ENCODE measurements at regions not wholly inside any gene's neighbourhood (a gene's known extent, or its start where the extent isn't known, plus 50 kb on each side); places are given as distances from the start of the nearest gene placed in this dataset.

DNA sequence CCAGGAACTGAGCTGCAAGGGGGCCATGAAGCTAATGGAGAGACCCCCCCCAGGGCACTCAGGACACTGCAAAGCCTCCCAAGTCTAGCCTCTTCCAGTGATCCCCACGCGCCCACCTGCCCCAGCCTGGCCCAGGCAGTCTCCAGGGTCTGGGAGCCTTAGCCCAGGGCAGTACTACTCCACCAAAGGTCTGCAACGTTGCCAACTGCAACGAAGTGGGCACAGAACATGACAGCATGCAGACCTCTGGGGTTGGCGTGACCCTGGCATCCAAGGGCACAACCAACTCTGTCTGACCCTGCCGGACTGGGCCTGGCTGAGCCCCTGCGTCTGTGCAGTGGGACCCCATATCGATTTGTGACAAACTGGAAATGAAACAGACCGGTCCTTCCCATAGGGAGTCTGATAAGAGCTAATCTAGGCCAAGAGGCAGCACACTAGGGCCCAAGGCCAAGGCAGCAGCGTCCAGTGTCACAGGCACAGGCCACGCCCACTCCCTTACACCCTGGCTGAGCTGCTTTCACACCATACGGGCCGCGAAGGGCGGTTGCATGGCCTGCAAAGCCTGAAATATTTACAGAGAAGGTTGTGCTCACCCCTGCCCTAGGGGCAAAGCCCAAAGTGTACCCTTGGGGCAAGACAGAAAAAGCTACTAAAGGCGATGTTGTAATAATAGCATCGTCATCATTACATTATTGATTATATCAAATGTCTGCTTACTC lies 76.7 kb downstream of the NCOR2 start:
- ATAC-seq (peak; percentile 73), DNase-seq (ENCODE audit: low spot score) (peak; percentile 95)

DNA sequence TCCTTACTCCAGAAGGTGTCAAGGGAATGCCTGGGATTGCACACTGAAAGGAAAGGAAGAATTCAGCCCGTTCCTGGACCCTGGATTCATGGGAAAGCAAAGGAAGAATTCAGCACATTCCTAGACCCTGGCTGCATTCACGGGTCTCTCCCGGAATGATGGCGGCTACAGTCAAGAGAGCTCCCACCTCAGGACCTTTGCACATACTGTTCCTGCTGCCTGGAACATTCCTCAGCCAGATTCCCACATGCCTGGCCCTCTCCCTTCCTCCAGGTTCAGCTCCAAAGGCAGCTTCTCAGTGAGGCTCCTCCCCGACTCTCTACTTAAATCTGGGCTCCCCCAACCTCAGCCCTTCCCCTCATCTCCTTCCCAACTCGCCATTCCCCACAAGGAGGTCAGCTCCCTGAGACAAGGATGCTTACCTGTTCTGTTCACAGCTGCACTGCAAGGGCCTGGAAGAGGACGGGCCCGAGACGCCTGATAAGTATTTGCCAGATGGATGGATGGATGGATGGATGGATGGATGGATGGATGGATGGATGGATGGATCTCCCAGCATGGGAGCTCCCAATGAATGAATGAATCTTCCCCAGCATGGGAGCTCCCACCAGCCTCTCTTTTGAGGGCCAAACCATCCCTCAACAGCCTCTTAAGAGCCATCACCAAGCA lies 77.4 kb downstream of the NCOR2 start:
- ATAC-seq (no peak), DNase-seq (ENCODE audit: low spot score) (no peak)

DNA sequence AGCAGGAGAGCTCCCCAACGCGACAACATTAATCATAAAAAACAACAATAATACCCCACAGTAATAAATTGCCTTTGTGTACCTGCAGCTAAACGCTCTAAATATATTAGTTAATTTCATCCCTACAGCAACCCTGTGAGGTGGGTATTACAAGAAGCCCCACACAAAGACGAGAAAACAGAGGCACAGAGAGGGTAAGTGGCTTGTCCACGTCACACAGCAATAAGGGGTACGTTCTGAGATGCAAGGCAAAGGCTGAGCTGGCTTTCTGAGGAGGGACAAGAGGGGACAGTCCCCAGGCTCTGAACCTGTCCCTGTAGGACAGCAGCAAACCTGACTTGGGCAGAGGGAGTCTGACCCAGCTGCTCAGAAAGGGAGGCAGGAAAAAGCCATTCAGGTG lies 78.2 kb downstream of the NCOR2 start:
- ATAC-seq (no peak), DNase-seq (ENCODE audit: low spot score) (no peak)

DNA sequence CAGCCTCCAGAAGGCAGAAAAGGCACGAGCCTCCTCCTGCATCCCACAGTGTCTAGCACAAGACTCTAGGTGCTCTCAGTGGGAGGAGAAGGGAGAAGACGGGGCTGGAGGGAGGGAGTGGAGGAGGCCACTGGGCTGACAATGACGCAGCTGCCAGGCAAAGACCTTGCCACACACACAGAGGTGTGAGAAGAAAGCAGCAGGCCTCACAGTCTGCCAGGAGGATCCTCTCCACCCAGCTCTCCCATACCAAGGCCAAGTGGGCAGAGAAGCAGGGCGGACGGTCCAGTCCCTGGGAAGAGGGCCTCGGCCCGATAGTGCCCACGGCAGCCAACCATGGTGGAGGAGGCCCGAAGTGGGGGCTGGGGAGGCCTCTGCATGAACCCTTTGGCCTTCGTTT lies 78.9 kb downstream of the NCOR2 start:
- ATAC-seq (no peak), DNase-seq (ENCODE audit: low spot score) (no peak)

DNA sequence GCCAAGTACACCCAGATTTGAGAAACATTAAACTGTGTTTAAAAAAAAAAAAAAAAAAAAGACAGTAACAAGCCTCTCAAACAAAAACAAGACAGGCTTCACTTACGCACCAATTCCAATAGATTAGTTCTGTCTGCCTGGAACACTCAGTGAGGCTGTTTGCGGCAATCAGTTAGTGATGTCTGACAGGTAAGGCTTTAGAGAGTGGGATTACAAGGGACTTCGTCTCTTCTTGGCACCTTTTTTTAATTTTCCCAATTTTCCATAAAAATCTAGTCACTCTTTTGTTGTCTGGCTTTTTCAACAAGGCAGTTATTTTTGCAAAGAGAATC lies 79.6 kb downstream of the NCOR2 start:
- ATAC-seq (no peak), DNase-seq (ENCODE audit: low spot score) (no peak)

DNA sequence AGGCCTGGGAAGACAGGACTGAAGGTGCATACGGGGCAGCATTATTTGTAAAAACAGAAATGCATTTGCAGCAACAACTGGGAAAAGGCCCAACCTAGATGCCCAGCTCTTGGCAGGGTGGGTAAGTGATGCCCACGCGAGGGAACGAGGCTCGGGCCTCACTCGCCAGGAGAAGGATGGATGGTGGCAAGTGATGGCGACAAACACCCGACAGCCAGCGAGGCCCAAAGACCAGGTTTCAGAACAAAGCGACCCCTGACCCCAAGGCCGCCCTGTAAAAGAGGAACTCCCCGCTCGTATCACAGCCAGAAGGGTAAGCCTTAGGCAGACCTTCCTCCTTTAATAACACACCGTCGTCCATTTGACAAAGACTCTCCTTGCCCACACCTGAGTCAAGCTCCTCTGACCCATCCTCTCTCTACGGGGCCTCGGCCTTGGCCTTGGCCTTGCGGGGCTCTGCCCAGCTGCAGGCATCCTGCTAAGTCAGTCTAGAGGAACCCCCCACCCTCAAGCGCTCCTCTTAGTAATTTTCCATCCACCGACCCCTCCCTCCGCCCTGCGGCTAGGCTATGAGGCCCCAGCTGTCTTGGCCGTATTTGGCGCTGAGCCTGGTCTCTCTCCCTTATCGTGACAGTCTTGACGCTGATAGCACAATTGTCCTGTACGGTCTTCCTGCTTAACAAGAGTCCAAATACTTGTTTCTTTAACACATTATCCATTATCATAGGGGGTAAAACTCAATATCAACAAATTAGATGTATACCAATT lies 80.2 kb downstream of the NCOR2 start:
- no peak for ATAC-seq
- no peak for DNase-seq (ENCODE audit: low spot score)

DNA sequence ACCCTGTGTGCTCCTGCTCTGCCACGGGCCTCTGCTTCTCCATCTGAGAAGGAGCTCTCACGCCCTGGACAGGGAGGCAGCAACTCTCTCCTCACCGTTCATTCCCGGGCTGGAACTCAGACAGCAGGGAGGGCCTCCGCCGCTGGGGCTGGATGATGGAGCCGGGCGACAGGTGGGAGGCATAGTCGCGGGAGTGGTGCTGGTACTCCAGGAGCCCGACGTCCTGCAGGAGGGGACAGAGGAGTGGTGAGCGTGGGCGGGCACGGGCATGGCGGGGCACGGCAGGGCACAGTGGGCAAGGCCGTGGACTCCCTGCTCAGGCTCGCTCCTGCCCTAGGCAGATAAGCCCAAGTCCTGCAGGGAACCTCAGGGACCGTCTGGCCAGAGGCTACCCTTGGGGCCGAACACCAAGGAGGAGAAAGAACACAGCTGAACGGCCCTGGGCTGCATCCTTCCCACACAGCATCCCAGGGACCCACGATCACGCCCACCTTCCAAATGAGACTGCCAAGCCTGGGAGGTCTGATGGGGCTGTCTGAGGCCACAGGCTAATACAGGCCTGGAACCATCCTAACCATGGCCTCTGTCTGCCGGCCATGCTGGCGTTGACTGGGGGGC lies 81.0 kb downstream of the NCOR2 start:
- ATAC-seq = no peak
- DNase-seq (ENCODE audit: low spot score) = no peak

DNA sequence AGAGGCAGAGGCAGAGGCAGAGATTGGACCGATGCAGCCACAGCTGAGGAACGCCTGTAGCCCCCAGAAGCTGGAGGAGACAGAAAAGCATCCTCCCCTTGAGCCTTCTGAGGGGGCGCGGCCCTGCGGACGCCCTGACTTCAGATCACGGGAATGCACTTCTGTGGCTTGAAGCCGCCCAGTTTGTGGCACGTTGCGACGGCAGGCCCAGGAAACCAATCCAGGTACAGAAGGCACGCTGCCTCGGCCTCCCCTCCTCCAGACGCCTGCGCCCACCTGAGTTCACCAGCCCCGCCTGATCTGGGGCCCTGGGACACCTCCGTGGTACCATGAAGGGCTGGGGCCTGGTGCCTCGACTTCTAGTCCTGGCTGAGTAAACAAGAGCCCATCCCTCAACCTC lies 82.0 kb downstream of the NCOR2 start:
- ATAC-seq = no peak
- DNase-seq (ENCODE audit: low spot score) = no peak

DNA sequence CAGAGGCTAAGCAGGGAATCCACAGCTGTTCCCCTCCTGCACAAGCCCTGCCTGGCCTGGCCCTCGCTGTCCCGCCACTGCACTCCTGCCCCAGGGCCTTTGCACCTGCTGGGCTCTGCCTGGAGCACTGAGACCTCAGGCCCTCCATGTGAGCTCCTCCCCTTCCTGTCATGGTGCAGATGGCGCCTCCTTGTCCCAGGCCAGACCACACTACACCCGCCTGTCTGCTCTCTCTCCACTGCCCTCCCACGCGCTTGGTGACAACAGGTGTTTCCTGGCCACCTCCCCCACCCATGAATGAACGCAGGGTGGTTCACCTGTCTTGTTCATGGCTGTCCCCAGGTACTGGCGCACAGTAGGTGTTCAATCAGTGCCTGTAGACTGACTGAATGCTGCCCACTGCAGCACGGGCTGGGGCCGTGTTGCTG lies 82.9 kb downstream of the NCOR2 start:
- ATAC-seq (no peak), DNase-seq (ENCODE audit: low spot score) (no peak)

DNA sequence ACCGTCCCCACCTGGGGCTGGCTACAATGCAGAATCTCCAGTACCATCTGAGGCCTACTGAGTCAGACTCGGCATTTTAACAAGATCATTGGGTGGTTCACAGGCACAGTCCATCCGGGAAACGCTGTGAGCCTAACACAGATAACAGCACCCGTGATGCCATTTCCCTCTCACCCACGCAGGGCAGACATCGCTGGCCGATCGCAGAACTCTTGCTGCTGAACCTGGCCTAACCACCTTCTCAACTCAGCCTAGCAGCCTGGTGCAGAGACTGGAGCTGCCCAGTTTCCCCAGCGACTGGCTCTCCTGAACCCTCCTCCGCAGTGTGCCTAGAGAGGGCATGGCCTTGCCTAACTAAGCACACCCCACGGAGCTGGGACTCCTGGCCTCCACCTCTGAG lies 83.3 kb downstream of the NCOR2 start:
- no peak for DNase-seq (ENCODE audit: low spot score)

DNA sequence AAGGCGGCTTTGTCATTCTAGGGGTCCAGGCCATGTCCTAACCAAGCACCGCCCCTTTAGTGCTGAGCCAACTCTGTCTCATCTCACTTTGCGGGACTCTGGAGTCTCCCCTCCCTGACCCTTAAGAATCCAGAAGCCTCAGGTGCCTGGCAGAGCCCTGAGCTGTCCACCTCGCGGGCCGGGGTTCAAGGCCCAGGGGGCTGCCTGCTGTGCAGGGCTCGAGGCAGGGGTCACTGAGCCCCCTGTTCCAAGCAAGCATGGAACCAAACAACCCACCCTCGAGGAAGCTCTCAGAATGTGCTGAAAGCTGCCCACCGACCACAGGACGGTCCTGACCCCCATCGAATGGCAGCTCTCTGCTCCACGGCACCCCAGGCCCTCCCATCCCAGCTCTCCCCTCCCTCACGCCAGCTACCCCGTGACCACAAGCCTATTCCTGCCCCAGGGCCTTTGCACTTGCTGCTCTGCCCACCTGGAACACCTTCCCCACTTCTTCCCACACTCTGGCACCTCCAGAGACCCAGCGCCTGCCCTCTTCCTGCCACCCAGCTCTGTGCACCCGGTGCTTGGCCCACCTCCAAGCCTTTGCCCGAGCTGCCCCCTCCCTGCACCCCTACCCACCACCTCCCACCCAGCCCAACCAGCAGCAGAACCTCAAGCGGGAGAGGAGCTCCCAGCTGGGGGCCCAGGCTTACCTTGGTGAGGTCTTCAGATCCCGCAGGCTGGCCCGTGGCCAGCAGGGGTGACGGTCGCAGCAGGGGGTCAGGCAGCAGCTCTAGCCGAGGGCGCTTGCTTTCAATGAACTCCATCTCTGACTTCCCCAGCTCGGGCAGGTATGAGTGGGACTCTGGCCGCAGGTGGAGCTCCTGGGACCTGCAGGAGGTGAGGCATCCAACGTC lies 84.3 kb downstream of the NCOR2 start:
- ATAC-seq = no peak
- DNase-seq (ENCODE audit: low spot score) = no peak

More for the DNA sequence above, 83.3 kb downstream of the NCOR2 start:
- no peak for ATAC-seq

DNA sequence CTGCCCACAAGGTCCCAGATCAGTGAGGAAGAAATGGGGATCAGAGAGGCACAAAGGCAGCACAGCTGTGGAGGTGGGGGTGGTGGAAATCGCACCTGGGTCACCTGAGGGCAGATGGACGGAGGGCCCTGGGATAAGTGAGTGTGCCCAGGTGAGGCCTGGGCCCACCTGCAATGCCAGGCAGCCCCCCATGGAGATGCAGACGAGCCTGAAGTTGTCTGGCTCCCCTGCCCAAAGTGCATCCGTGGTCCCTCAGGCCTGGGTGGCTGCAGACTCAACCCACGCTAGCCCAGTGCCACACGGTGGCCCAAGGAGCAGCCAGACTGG lies 84.9 kb downstream of the NCOR2 start:
- ATAC-seq (no peak), DNase-seq (ENCODE audit: low spot score) (no peak)

DNA sequence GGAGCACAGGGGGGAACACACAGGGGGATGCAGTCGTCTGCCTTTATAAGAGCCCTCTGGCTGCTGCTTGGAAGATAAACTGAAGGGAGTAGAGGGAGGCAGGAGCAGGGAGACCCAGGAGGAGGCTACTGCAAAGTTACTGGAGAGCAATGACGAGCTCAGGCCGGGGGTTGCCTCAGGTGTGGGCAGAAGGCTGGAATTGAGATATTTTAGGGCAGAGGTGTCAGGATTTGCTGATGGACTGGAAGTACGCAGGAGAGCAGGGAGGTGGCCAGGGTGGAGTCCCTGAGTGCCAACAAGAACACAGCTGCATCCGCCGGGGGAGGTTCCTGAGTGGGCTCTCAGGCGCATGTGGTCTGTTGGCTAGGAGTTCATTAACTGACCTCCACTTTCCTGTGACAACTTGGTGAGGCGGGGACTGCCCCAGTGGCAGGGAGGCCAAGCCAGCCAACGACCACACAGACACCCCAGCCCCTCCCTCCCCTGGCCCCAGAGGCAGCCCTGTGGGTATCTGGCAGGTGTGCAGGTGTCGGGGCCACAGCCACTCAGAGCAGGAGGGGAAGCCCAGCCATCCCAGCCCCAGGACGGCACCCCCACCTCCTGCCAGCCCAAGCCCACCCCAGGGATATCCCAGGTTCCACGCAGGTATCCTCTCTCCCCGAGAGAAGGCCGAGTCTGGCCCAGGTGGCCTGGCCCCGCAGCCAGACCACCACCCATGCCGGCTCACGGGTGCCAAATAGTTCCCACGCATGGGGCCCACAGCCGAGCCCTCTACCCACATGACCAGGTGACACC lies 85.4 kb downstream of the NCOR2 start:
- DNase-seq (ENCODE audit: low spot score) = no peak
- no peak for ATAC-seq

DNA sequence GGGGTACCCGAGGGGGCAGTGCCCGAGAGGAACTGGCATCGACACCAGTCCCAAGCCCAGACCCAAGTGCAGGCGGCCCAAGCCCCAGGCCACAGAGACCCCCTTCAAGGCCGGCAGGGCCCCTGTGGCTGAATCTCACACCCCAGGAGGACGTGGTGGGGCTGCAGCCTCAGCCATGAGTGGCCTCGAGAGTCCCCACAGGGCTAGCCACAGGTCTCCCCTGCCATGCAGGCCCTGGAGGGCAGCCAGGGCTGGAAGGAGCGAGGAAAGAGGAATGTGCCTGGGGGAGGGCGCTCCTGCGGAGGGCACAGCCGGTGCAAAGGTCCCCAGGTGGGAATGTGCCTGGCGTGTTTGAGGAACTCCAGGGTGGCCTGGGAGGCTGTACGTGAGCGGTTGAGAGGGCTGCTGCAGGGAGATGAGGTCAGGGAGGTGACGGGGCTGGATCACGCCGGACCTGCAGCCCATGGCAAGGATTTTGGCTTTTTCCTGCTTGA lies 86.1 kb downstream of the NCOR2 start:
- ATAC-seq = no peak
- DNase-seq (ENCODE audit: low spot score) = no peak

DNA sequence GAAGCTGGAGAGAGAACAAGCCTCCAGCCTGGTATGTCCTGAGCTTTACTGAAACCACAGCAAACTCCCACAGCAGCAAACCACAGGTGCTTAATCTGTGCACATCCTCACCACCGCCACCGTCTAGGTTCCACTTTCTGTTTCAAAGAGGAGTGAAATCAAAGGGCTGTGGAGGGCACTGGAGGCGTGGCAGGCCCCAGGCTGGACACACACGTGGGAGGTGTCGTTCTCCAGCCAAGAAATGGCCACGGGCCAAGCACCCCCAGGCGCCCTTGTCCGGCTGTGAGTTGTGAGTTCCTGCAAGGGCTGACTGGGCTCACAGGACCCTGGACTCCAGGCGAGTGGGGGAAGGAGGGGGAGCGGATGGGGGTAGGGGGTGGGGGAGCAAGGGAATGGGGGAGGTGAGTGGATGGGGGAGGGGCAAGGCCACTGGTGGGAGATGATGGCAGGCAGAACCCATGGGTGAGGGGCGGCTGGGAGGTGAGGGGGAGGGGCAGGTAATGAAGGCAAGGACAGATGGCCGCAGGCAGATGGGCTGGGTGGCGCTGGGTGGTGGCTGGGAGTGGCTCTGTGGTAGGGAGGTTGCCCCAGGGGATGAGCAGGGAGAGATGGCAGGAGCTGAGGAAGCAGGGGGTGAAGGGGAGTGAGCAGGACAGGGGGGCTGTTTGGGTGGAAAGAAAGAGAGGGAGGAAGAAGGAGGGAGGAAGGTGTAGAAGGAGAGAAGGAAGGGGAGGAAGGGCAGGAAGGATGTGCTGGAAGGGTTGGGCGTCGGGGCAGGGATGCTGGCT lies 86.7 kb downstream of the NCOR2 start:
- no peak for ATAC-seq
- DNase-seq (ENCODE audit: low spot score) = no peak

DNA sequence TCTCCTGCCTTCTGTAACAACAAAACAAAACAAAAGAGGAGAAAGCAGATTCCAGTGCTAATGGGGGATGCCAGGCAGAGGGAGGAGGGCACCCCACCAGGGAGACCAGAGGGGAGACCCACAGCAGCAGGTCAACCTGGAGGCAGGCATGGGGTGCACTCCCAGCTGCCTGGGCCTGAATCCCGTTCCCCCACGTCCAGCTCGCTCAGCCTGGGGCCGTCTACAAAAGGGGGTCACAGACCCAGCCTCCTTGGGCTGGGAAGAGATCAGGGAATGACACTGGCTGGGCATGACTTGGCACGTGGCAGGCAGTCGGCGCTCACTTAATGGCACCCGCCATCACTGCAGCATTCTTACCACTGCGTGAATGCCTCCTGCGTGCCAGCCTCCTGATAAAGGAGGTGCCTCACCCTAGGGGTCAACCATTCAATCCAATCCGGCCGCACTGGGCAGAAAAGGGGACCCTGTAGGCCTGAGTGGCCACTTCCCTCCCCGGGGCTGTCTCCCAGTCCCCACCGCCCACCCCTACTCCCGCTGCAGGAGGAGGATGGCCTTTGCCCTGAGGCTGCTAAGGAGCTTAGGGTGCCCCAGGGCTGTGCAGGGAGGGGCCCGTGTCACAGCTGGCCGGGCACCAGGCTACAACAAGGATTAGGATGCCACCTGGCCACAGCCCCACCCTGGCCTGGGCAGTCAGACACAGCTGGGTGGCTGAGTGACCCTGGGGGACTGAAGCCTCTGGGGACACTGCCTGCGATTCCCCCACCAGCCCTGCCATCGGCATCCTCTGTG lies 87.5 kb downstream of the NCOR2 start:
- no peak for ATAC-seq
- DNase-seq (ENCODE audit: low spot score) = no peak

DNA sequence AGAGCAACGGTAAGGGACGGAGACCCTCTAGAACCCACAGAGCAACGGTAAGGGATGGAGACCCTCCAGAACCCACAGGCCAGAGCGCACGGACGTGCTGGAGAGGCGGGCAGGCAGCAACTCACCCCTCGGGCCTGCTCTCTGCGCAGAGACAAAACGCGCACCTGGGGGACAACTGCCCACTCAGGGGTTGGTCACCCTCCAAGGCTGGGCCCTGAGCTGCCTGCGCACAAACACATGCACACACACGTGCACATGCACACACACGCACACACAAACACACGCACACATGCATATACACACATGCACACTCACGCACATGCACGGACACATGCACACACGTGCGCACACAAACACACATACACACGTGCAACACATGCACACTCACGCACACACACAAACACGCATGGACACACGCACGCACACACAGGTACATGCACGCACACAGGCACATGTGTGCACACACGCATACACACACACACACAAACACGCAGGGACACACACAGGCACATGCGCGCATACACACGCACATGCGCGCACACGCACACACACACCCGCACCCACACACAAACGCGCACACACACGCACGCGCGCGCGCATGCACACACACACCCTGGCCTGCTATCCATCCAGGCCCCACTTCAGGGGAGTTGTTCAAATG lies 88.3 kb downstream of the NCOR2 start:
- DNase-seq (ENCODE audit: low spot score) (no peak), ATAC-seq (no peak)

DNA sequence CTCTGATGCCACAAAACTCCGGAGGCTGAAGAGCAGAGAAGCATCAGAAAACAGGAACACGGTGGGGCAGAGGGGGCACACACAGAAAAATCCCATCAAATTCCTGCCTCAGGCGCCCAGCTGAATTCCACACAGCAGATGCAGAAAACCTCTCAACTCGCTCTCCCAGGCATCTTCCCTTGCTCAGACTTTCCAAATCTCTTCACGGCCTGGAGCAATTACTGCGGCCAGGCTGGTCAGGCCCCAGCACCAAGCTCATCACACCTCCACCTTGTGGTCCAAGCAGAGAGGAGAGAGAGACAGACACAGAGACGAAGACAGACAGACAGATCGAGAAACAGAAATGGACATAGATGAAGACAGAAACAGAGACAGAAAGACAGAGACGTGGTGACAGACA lies 89.0 kb downstream of the NCOR2 start:
- DNase-seq (ENCODE audit: low spot score) (no peak), ATAC-seq (no peak)

Data from left lobe of liver (tissue), 2 donors.